C4-2B (cell line): ENCODE measurements at regions not wholly inside any gene's neighbourhood (a gene's known extent, or its start where the extent isn't known, plus 50 kb on each side); places are given as distances from the start of the nearest gene placed in this dataset.
"Not testable (repeated sequence)": the region's sequence is repeated elsewhere in the genome, so short reads cannot be mapped to it uniquely, and the experiment has no call there.

Experiments
- H3K27ac ChIP-seq: fragments of 450-650 bp; 2 replicates; pipeline ENCODE4 v1.5.1; 2017
- ZFX ChIP-seq: fragments of 450-650 bp; IDR thresholded peaks from 2 replicates; pipeline ENCODE4 v1.6.1; 2017
- TF ChIP-seq, protein P1 (sequence below): fragments of 450-650 bp; conservative IDR thresholded peaks from 2 replicates; pipeline ENCODE4 v1.5.1; 2017; ENCODE audit warnings: mild to moderate bottlenecking

- no peak for TF ChIP-seq ZFX
- TF ChIP-seq, protein P1, sequence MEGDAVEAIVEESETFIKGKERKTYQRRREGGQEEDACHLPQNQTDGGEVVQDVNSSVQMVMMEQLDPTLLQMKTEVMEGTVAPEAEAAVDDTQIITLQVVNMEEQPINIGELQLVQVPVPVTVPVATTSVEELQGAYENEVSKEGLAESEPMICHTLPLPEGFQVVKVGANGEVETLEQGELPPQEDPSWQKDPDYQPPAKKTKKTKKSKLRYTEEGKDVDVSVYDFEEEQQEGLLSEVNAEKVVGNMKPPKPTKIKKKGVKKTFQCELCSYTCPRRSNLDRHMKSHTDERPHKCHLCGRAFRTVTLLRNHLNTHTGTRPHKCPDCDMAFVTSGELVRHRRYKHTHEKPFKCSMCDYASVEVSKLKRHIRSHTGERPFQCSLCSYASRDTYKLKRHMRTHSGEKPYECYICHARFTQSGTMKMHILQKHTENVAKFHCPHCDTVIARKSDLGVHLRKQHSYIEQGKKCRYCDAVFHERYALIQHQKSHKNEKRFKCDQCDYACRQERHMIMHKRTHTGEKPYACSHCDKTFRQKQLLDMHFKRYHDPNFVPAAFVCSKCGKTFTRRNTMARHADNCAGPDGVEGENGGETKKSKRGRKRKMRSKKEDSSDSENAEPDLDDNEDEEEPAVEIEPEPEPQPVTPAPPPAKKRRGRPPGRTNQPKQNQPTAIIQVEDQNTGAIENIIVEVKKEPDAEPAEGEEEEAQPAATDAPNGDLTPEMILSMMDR = no peak
- H3K27ac ChIP-seq = no peak overlapping the region
These were observed 91.4 kb upstream of the SALL1 start for GRCh38 chr16:51242296-51242994.

DNA sequence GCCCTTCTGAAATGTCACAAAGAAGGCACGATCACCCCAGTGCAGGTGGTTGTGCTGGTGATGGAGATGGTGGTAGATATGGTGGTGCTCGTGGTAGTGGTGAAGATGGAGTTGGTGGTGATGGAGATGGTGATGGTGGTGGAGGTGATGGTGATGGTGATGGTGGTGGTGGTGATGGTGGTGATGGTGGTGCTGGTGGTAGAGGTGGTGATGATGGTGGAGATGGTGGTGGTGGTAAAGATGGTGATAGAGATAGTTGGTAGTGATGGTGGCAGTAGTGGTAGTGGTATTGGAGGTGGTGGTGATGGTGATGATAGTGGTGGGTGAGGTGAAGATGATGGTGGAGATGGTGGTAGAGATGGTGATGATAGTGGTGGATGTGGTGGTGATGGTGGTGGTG lies 88.1 kb upstream of the SALL1 start:
- TF ChIP-seq, protein P1 = no peak
- no peak for TF ChIP-seq ZFX

DNA sequence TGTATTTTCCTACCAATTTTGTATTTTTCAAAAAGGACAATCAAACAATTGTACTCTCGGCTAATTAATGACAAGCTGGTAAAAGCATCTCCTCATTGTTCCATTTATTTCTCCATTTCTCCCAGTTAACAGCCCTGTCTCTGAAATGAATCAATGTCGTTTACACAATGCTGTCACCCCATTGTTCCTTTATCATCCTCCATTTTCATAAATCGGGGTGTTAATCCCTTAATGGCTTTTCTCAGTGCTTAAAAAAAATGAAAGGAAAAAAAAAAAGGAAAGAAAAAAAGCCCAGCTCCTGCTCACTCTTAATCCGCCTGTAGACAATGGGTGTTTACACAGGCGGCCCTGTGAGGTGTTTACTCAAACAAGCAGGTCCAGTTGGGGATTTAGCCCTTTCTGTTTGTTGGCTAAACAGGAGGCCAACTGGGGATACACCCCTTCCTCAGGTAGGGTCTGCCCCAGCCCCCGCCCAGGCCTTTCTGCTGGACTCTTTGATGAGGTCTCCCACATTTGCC lies 86.8 kb upstream of the SALL1 start:
- H3K27ac ChIP-seq = no peak overlapping the region
- TF ChIP-seq, protein P1 = no peak
- TF ChIP-seq ZFX = no peak

More for the DNA sequence above, 88.1 kb upstream of the SALL1 start:
- no peak overlapping the region for H3K27ac ChIP-seq

GRCh38 chr16:51237207-51237606 lies 86.1 kb upstream of the SALL1 start:
- TF ChIP-seq ZFX = no peak
- TF ChIP-seq, protein P1 = no peak
- H3K27ac ChIP-seq = no peak overlapping the region

DNA sequence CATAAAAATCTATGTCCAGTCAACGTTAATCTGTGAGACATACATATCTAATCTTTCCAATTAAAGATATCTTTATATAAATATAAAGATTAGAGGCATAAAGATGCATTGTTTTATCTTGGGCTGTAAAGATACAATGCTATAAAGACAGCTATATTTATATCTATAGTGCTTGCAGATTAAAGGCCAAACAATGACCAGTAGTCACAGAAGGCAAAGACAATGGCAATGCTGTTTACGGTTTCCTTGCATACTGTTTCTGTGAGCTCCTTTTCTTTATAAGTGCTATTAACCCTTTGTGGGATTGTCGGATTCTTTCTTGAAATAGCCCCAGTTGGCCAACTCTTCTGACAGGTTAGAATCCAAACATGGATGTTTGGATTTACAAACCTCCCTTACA lies 85.5 kb upstream of the SALL1 start:
- no peak overlapping the region for H3K27ac ChIP-seq
- no peak for TF ChIP-seq ZFX
- TF ChIP-seq, protein P1 = no peak

DNA sequence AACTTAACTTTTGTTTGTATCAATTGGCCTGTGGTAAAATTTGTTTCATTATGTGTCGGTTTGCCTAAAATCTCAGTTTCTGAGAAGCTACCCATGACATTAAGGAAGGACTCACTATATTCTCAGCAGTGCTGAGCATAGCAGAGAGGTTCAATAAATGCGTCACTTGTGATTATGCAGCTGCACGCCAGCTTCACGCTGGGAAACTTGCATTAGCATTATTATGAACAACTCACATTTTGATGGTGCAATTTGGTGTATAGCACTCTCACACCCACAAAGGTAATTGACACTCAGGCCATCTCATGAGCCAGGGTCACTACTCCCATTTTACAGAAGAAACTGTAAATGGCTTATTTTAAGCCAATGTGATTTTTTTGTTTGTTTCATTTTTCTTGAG lies 80.6 kb upstream of the SALL1 start:
- H3K27ac ChIP-seq = no peak overlapping the region
- no peak for TF ChIP-seq ZFX
- TF ChIP-seq, protein P1 = no peak

DNA sequence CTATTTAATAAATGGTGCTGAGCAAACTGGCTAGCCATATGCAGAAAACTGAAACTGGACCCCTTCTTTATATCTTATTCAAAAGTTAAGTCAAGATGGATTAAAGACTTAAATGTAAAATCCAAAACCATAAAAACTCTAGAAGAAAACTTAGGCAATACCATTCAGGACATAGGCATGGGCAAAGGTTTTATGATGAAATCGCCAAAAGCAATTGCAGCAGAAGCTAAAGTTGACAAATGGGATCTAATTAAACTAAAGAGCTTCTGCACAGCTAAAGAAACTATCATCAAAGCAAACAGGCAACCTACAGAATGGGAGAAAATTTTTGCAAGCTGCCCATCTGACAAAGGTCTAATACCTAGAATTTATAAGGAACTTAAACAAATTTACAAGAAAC lies 79.0 kb upstream of the SALL1 start:
- H3K27ac ChIP-seq = not testable (repeated sequence)

DNA sequence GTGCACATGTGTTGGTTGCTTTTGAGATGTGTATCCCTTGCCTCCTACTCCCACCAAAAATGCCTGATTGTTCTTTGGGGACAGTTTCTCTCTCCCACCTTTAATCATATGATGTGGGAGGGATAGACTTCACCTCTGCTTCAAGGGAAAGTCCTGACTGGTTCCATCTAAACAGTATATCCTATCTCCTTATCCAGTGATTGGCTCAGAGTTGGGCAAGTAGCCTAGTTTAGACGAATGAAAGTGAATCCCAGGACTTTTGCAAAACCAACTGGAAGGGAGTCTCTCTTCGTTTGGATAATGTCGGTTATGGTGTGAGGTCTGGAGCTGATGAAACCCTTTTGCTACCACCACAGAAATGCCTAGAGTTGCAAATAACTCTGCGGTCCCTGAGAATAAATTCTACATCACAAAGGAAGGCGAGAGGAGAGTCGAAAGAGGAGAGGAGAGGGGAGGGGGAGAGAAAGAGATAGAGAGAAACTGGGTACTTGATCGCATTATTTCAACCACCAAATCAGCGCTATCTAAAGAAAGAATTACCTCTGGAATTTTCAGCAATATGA lies 77.1 kb upstream of the SALL1 start:
- TF ChIP-seq, protein P1 = no peak
- TF ChIP-seq ZFX = no peak
- no peak overlapping the region for H3K27ac ChIP-seq
